Thyroid gland (tissue), 4 donors: ENCODE measurements at regions not wholly inside any gene's neighbourhood (a gene's known extent, or its start where the extent isn't known, plus 50 kb on each side); places are given as distances from the start of the nearest gene placed in this dataset.

Source experiments
- CTCF ChIP-seq, 6 experiments: fragments of 200-600 bp in 3 of 6; fragments of 450-650 bp in 3 of 6; sonication (generic) in 3 of 6; IDR thresholded peaks; one replicate each; pipeline ENCODE4 v1.5.1; 2016 to 2019; ENCODE audit warnings: antibody characterized with exemption in 6 of 6, mild to moderate bottlenecking in 2 of 6, inconsistent platforms in 1 of 6, moderate library complexity in 1 of 6
- POLR2A ChIP-seq, 2 donors: fragments of 450-650 bp; IDR thresholded peaks; one replicate each; pipeline ENCODE4 v1.6.1; 2017; ENCODE audit warnings: antibody characterized with exemption in 2 of 2, mild to moderate bottlenecking in 2 of 2, moderate library complexity in 1 of 2

- TF ChIP-seq POLR2A (IDR thresholded peaks at IDR 0.05): no peak
- no peak for TF ChIP-seq CTCF (IDR thresholded peaks at IDR 0.05)
Observed at GRCh38 chr7:17682586-17682985, 257.7 kb downstream of the SNX13 start.
